ENCODE measurements at regions not wholly inside any gene's neighbourhood (a gene's known extent, or its start where the extent isn't known, plus 50 kb on each side); places are given as distances from the start of the nearest gene placed in this dataset.
A peak's percentile ranks its signal among the peaks of the same experiment; 100 is the strongest.
"Not testable (repeated sequence)": the region's sequence is repeated elsewhere in the genome, so short reads cannot be mapped to it uniquely, and the experiment has no call there.

GRCh38 chr5:1633605-1634336, 110.0 kb upstream of the LPCAT1 start:
- peak; percentile 69 for DNase-seq

GRCh38 chr5:1631004-1631403, 107.2 kb upstream of the LPCAT1 start:
- DNase-seq: not testable (repeated sequence)

GRCh38 chr5:1626397-1626796, 102.6 kb upstream of the LPCAT1 start:
- DNase-seq: not testable (repeated sequence)

GRCh38 chr5:1619531-1619930, 95.8 kb upstream of the LPCAT1 start:
- DNase-seq: not testable (repeated sequence)

- DNase-seq: not testable (repeated sequence)
Measured at GRCh38 chr5:1618296-1618865, 94.6 kb upstream of the LPCAT1 start.

GRCh38 chr5:1617236-1617755, 93.5 kb upstream of the LPCAT1 start:
- not testable (repeated sequence) for DNase-seq

GRCh38 chr5:1613515-1613914, 89.8 kb upstream of the LPCAT1 start:
- not testable (repeated sequence) for DNase-seq

GRCh38 chr5:1610526-1610925, 86.8 kb upstream of the LPCAT1 start:
- DNase-seq: not testable (repeated sequence)

GRCh38 chr5:1609111-1609510, 85.4 kb upstream of the LPCAT1 start:
- not testable (repeated sequence) for DNase-seq

GRCh38 chr5:1608336-1608735, 84.6 kb upstream of the LPCAT1 start:
- DNase-seq: not testable (repeated sequence)

- not testable (repeated sequence) for DNase-seq
Measured at GRCh38 chr5:1606951-1607350, 83.2 kb upstream of the LPCAT1 start.

GRCh38 chr5:1603916-1604315, 80.2 kb upstream of the LPCAT1 start:
- not testable (repeated sequence) for DNase-seq

- DNase-seq: not testable (repeated sequence)
Measured at GRCh38 chr5:1601565-1601964, 77.8 kb upstream of the LPCAT1 start.

GRCh38 chr5:1598950-1599737, 75.4 kb upstream of the LPCAT1 start:
- DNase-seq: peak; percentile 13

GRCh38 chr5:1597093-1597473, 73.3 kb upstream of the LPCAT1 start:
- DNase-seq: peak; percentile 9

GRCh38 chr5:1596462-1597092, 72.8 kb upstream of the LPCAT1 start:
- DNase-seq: not testable (repeated sequence)

GRCh38 chr5:1594357-1595106, 70.8 kb upstream of the LPCAT1 start:
- DNase-seq: peak; percentile 83

GRCh38 chr5:1593903-1594356, 70.2 kb upstream of the LPCAT1 start:
- no peak for DNase-seq

- not testable (repeated sequence) for DNase-seq
Measured at GRCh38 chr5:1588071-1588694, 64.4 kb upstream of the LPCAT1 start.

- DNase-seq: not testable (repeated sequence)
Measured at GRCh38 chr5:1583081-1583875, 59.5 kb upstream of the LPCAT1 start.

GRCh38 chr5:1579389-1579788, 55.6 kb upstream of the LPCAT1 start:
- not testable (repeated sequence) for DNase-seq
